Endodermal cell (in vitro differentiated cells): ENCODE measurements at regions not wholly inside any gene's neighbourhood (a gene's known extent, or its start where the extent isn't known, plus 50 kb on each side); places are given as distances from the start of the nearest gene placed in this dataset.

Experiments used
- DNase-seq: peaks from one replicate; pipeline ENCODE4 v3.0.0-alpha.2; 2017
- H3K27ac ChIP-seq: 2 replicates; pipeline ENCODE4 v1.5.1; 2013; ENCODE audit warnings: mild to moderate bottlenecking, low read depth, low read length, moderate library complexity
- H3K27me3 ChIP-seq: 2 replicates; pipeline ENCODE4 v1.6.1; 2013; ENCODE audit warnings: mild to moderate bottlenecking, low read length, moderate library complexity; ENCODE audit not compliant: insufficient read depth, control insufficient read depth, poor library complexity, severe bottlenecking
- H3K36me3 ChIP-seq: 2 replicates; pipeline ENCODE4 v1.7.0; 2013; ENCODE audit warnings: mild to moderate bottlenecking, low read length, moderate library complexity; ENCODE audit not compliant: control insufficient read depth, insufficient read depth
- H3K4me1 ChIP-seq: one replicate; pipeline ENCODE4 v1.7.0; 2013; ENCODE audit warnings: low read length; ENCODE audit not compliant: control insufficient read depth, insufficient read depth
- H3K4me3 ChIP-seq: 2 replicates; pipeline ENCODE4 v1.5.1; 2013; ENCODE audit warnings: mild to moderate bottlenecking, low read length, moderate library complexity
- H3K9ac ChIP-seq: 2 replicates; pipeline ENCODE4 v1.6.1; 2013; ENCODE audit warnings: mild to moderate bottlenecking, low read length, moderate library complexity; ENCODE audit not compliant: poor library complexity, severe bottlenecking; ENCODE audit errors: extremely low read depth
- H3K9me3 ChIP-seq: 2 replicates; pipeline ENCODE4 v1.6.1; 2013; ENCODE audit warnings: mild to moderate bottlenecking, low read length, moderate library complexity; ENCODE audit not compliant: control insufficient read depth
- H3K27ac Mint-ChIP-seq: 2 replicates; pipeline ENCODE4 v1.8.0; 2020; ENCODE audit warnings: mixed read lengths
- H3K27me3 Mint-ChIP-seq: 2 replicates; pipeline ENCODE4 v1.8.0; 2021; ENCODE audit warnings: mild to moderate bottlenecking, mixed read lengths; ENCODE audit not compliant: insufficient read depth
- H3K36me3 Mint-ChIP-seq: 2 replicates; pipeline ENCODE4 v1.8.0; 2020; ENCODE audit warnings: low read depth, mixed read lengths
- H3K4me1 Mint-ChIP-seq: 2 replicates; pipeline ENCODE4 v1.8.0; 2020; ENCODE audit warnings: mixed read lengths
- H3K4me3 Mint-ChIP-seq: 2 replicates; pipeline ENCODE4 v1.8.0; 2020; ENCODE audit warnings: mild to moderate bottlenecking, moderate library complexity, mixed read lengths
- H3K9me3 Mint-ChIP-seq: 2 replicates; pipeline ENCODE4 v1.8.0; 2020; ENCODE audit warnings: mild to moderate bottlenecking, mixed read lengths
- CTCF ChIP-seq: fragments of 200-600 bp; sonication (generic); conservative IDR thresholded peaks from 2 replicates; pipeline ENCODE4 v1.5.0; 2021; ENCODE audit warnings: antibody characterized with exemption, mild to moderate bottlenecking
- WGBS, 2 experiments: methylation state at CpG; one replicate each; pipeline versions ENCODE4 v1.1.5 to v1.1.7; 2013; ENCODE audit warnings: missing lambda C conversion rate in 2 of 2, mixed read lengths in 1 of 2; ENCODE audit not compliant: insufficient coverage in 1 of 2, insufficient read length in 1 of 2; 5-methylcytosine and 5-hydroxymethylcytosine counted together

DNA sequence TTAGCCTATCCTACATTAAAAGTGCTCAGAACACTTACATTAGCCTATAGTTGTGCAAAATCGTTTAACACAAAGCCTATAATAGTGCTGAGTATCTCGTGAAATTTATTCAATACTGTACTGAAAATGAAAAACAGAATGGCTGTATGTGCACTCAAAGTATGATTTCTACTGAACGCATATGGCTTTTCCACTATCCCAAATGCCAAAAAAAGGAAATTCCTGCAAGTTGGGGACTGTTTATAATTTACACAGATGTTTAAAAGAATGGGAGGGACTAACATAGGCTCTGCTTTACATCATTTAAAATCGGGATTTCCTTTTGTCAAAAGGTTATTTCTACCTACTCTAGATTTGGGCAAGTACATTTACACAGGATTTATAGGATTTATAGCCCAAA, 101.4 kb upstream of the PELI1 start:
- Mint-ChIP-seq H3K36me3 (peaks cover 8% of the 10 kb centered on the region), H3K27me3 (no peaks in the 10 kb centered on the region), H3K9me3 (no peaks in the 10 kb centered on the region), H3K27ac (no peak overlapping the region), H3K4me1 (peaks cover 23% of the 10 kb centered on the region), H3K4me3 (no peak overlapping the region)
- Histone ChIP-seq H3K36me3 (no peaks in the 10 kb centered on the region), H3K4me3 (no peak overlapping the region), H3K27ac (no peak overlapping the region), H3K27me3 (no peaks in the 10 kb centered on the region), H3K4me1 (peaks cover 5% of the 10 kb centered on the region), H3K9ac (no peak overlapping the region), H3K9me3 (no peaks in the 10 kb centered on the region)
- WGBS, 2 experiments = 90 to 92% methylated on average over 4 of the region's 4 CpGs
- TF ChIP-seq CTCF = no peak
- no peak for DNase-seq

- H3K9ac ChIP-seq = no peak overlapping the region
- peaks cover 5% of the 10 kb centered on the region for H3K4me1 ChIP-seq
- H3K27ac ChIP-seq = no peak overlapping the region
- Mint-ChIP-seq H3K4me1 (peaks cover 31% of the 10 kb centered on the region), H3K27ac (peak overlapping the region; percentile 6), H3K36me3 (peaks cover 8% of the 10 kb centered on the region), H3K27me3 (no peaks in the 10 kb centered on the region), H3K9me3 (no peaks in the 10 kb centered on the region), H3K4me3 (no peak overlapping the region)
- no peaks in the 10 kb centered on the region for H3K36me3 ChIP-seq
- no peaks in the 10 kb centered on the region for H3K9me3 ChIP-seq
- no peak for TF ChIP-seq CTCF
- DNase-seq = no peak
- WGBS, 2 experiments = 86% methylated on average over 1 of the region's 1 CpG; no CpG with 5 or more reads in 1 of the 2 experiments
- H3K4me3 ChIP-seq = no peak overlapping the region
- H3K27me3 ChIP-seq = no peaks in the 10 kb centered on the region
These were observed 102.7 kb upstream of the PELI1 start for GRCh38 chr2:64246962-64247361.

DNA sequence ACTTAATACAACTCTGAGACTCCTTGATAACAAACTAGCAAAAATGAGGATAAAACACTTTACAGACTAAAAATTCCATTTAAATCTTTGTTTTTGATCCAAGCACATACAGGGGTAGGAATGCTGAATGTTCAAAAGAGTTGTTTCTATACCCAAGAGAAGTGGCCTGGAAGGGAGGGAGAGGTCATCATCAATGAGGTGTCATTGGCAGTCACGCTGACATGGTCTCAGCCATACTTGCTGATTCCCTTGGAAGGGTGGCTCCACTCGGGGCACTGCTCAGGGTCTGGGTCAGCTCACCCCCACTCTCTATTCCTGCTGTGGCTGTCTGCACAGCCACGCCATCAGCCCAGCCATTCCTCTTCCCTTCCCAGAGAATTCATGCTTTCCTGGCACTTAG, 105.2 kb upstream of the PELI1 start:
- Histone ChIP-seq H3K4me1 (no peaks in the 10 kb centered on the region), H3K4me3 (no peak overlapping the region), H3K9ac (no peak overlapping the region), H3K27me3 (no peaks in the 10 kb centered on the region), H3K36me3 (no peaks in the 10 kb centered on the region), H3K9me3 (no peaks in the 10 kb centered on the region), H3K27ac (no peak overlapping the region)
- WGBS, 2 experiments = 93 to 100% methylated on average over 1 to 3 of the region's 3 CpGs
- H3K27me3 Mint-ChIP-seq = no peaks in the 10 kb centered on the region
- H3K4me1 Mint-ChIP-seq = peaks cover 30% of the 10 kb centered on the region
- H3K9me3 Mint-ChIP-seq = no peaks in the 10 kb centered on the region
- H3K27ac Mint-ChIP-seq = no peak overlapping the region
- H3K4me3 Mint-ChIP-seq = no peak overlapping the region
- no peak for DNase-seq
- H3K36me3 Mint-ChIP-seq = peaks cover 8% of the 10 kb centered on the region
- no peak for TF ChIP-seq CTCF
